ENCODE measurements at regions not wholly inside any gene's neighbourhood (a gene's known extent, or its start where the extent isn't known, plus 50 kb on each side); places are given as distances from the start of the nearest gene placed in this dataset.
A peak's percentile ranks its signal among the peaks of the same experiment; 100 is the strongest.
"Not testable (repeated sequence)": the region's sequence is repeated elsewhere in the genome, so short reads cannot be mapped to it uniquely, and the experiment has no call there.

DNA sequence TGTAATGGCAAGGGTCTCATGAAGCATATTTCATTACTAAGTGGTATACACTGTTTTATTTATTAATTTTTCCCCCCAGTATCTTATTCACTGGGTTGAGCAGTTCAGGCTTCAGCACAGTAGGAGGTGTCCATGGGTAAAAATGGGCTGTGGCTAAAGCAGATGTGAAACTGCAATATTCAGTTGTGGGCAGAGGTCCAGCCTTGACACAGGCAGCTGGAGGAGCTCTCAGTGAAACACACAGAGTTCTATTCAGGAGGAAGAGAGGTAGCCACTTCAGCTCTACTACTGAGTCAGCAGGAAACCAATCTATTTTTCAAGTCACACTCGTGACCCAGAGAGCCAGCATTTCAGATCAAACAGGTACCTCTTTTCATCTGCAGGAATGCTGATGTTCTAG is 418.3 kb downstream of the CDH10 start:
- no peak overlapping the region for H3K27ac ChIP-seq
- WGBS, 4 donors = 60 to 100% (median 62%) methylated on average over 1 of the region's 1 CpG
- no peak overlapping the region for H3K4me3 ChIP-seq
- H3K27me3 ChIP-seq = no peaks in the 10 kb centered on the region
- intact Hi-C loops (cut with DNase I) = no loop called here
- ATAC-seq (peak in 1 of 4 donors; percentile 16), DNase-seq (peak in 1 of 5 donors; percentile 43)
- H3K4me1 ChIP-seq = no peaks in the 10 kb centered on the region
- TF ChIP-seq CTCF (IDR thresholded peaks at IDR 0.05) (no peak), POLR2A (IDR thresholded peaks at IDR 0.05) (no peak)
- peaks cover 0 to 9% (median 0%) of the 10 kb centered on the region in 12 donors for H3K9me3 ChIP-seq
- no peaks in the 10 kb centered on the region for H3K36me3 ChIP-seq

DNA sequence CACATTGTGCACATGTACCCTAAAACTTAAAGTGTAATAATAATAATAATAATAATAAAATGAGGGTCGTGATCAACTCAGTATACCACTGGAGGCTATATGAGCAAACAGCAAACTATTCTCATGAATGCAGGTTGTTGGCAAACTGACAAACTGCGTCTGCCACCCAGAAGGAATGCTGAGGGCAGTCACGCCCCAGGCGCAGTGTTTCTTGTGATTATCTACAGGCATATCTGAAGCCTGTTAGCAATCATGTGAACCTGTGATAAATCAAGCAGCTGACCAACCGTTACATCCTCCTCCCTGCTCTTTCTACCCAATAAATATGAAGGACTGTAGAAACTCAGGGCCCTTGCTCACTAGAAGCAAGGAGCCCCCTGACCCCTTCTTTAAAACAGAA is 416.9 kb downstream of the CDH10 start:
- DNase-seq; H3K27ac ChIP-seq; H3K36me3 ChIP-seq; H3K4me3 ChIP-seq; intact Hi-C loops (cut with DNase I); H3K27me3 ChIP-seq; H3K9me3 ChIP-seq; H3K4me1 ChIP-seq; ATAC-seq: not testable (repeated sequence)
- WGBS, 4 donors = 57 to 77% (median 64%) methylated on average over 5 of the region's 5 CpGs

DNA sequence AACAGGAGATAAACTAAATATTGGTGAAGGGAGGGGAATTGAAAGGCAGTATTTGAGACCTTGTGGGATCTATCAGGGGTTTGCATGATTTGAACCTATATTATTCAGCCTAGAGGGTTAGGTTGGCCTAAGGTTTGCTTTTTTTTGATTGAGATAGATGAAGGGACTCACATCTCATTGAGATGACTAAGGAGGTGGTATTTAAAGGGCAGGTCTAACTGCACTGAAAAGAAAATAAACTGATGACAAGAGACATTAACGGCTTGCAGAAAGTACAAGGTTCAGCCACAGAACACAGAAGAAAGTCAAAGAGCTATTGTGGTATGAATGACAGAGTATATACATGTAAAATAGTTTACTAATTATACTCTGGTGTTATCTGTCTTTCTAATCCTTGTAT is 412.7 kb downstream of the CDH10 start:
- intact Hi-C loops (cut with DNase I) = loop anchor here in 1 of 10 donors (10.0 kb wide), 1 partner anchor 413 kb away; the partner anchor contains the start of gene CDH10
- H3K27me3 ChIP-seq = no peaks in the 10 kb centered on the region
- DNase-seq (no peak), ATAC-seq (no peak)
- H3K36me3 ChIP-seq = no peaks in the 10 kb centered on the region
- no peak overlapping the region for H3K4me3 ChIP-seq
- no peak overlapping the region for H3K27ac ChIP-seq
- WGBS, 4 donors = 52 to 67% (median 60%) methylated on average over 1 of the region's 1 CpG
- TF ChIP-seq POLR2A (IDR thresholded peaks at IDR 0.05) (no peak), CTCF (IDR thresholded peaks at IDR 0.05) (no peak)
- no peaks in the 10 kb centered on the region for H3K4me1 ChIP-seq
- H3K9me3 ChIP-seq = peaks cover 0 to 2% (median 0%) of the 10 kb centered on the region in 12 donors

- intact Hi-C loops (cut with DNase I) = loop anchor here in 1 of 10 donors (10.0 kb wide), 1 partner anchor 412 kb away; the partner anchor contains the start of gene CDH10
- TF ChIP-seq POLR2A (IDR thresholded peaks at IDR 0.05) = no peak
- peak in 4 of 12 donors; percentile 19 to 28 (median 24) for TF ChIP-seq CTCF (IDR thresholded peaks at IDR 0.05)
- H3K4me3 ChIP-seq = no peak overlapping the region
- no peak for ATAC-seq
- H3K9me3 ChIP-seq = no peaks in the 10 kb centered on the region
- WGBS, 4 donors = 35 to 53% (median 43%) methylated on average over 4 of the region's 4 CpGs
- H3K27ac ChIP-seq = no peak overlapping the region
- no peaks in the 10 kb centered on the region for H3K4me1 ChIP-seq
- H3K36me3 ChIP-seq = no peaks in the 10 kb centered on the region
- DNase-seq = no peak
- no peaks in the 10 kb centered on the region for H3K27me3 ChIP-seq
Measured at GRCh38 chr5:24232929-24233498, 411.8 kb downstream of the CDH10 start.

GRCh38 chr5:24235946-24236345 is 408.8 kb downstream of the CDH10 start:
- Histone ChIP-seq H3K4me3 (no peak overlapping the region), H3K4me1 (no peaks in the 10 kb centered on the region), H3K27ac (no peak overlapping the region), H3K36me3 (no peaks in the 10 kb centered on the region), H3K27me3 (no peaks in the 10 kb centered on the region), H3K9me3 (no peaks in the 10 kb centered on the region)
- DNase-seq (no peak), ATAC-seq (no peak)
- TF ChIP-seq CTCF (IDR thresholded peaks at IDR 0.05) (no peak), POLR2A (IDR thresholded peaks at IDR 0.05) (no peak)
- 31 to 47% (median 38%) methylated on average over 2 of the region's 2 CpGs for WGBS, 4 donors
- intact Hi-C loops (cut with DNase I) = loop anchor here in 1 of 10 donors (10.0 kb wide), 1 partner anchor 409 kb away; the partner anchor contains the start of gene CDH10

Data from heart left ventricle (tissue), 16 donors.